PC-3 (cell line): ENCODE measurements at regions not wholly inside any gene's neighbourhood (a gene's known extent, or its start where the extent isn't known, plus 50 kb on each side); places are given as distances from the start of the nearest gene placed in this dataset.

Source experiments
- CTCF ChIP-seq: fragments of 300-600 bp; sonication (generic); conservative IDR thresholded peaks from 2 replicates; pipeline ENCODE4 v1.5.1; 2017; ENCODE audit warnings: antibody characterized with exemption, low read depth, mild to moderate bottlenecking, low read length
- EZH2 ChIP-seq: fragments of 300-600 bp; sonication (generic); IDR thresholded peaks from one replicate; pipeline ENCODE4 v1.6.1; 2017; ENCODE audit warnings: antibody characterized with exemption, mild to moderate bottlenecking, low read length; ENCODE audit not compliant: unreplicated experiment
- EZH2phosphoT487 ChIP-seq: fragments of 300-600 bp; sonication (generic); IDR thresholded peaks from 2 replicates; pipeline ENCODE4 v1.6.1; 2018; ENCODE audit warnings: mild to moderate bottlenecking, antibody characterized with exemption, low read length, borderline replicate concordance

GRCh38 chr3:87793337-87793877, 265.4 kb downstream of the CGGBP1 start:
- TF ChIP-seq CTCF (no peak), EZH2 (no peak), EZH2phosphoT487 (no peak)
